Liver (tissue), 8 donors: ENCODE measurements at regions not wholly inside any gene's neighbourhood (a gene's known extent, or its start where the extent isn't known, plus 50 kb on each side); places are given as distances from the start of the nearest gene placed in this dataset.
"Not testable (repeated sequence)": the region's sequence is repeated elsewhere in the genome, so short reads cannot be mapped to it uniquely, and the experiment has no call there.

Experiments
- DNase-seq: peaks from one replicate; pipeline ENCODE4 v3.0.0-alpha.2; 2017; ENCODE audit warnings: low spot score
- H3K27ac ChIP-seq, 2 donors: one replicate each; pipeline ENCODE4 v1.7.0; 2013; ENCODE audit warnings: inconsistent platforms in 2 of 2, low read length in 2 of 2, control low read depth in 1 of 2, low read depth in 1 of 2, mild to moderate bottlenecking in 1 of 2
- H3K27me3 ChIP-seq, 4 donors: one replicate each; pipeline versions ENCODE4 v1.6.1 to v1.7.0; 2013; ENCODE audit warnings: low read length in 3 of 4, inconsistent platforms in 1 of 4, mild to moderate bottlenecking in 1 of 4, moderate library complexity in 1 of 4; ENCODE audit not compliant: control insufficient read depth in 4 of 4, insufficient read depth in 4 of 4
- H3K36me3 ChIP-seq, 4 donors: one replicate each; pipeline versions ENCODE4 v1.6.1 to v1.7.0; 2013; ENCODE audit warnings: low read length in 3 of 4, mild to moderate bottlenecking in 3 of 4, low read depth in 1 of 4, moderate library complexity in 1 of 4; ENCODE audit not compliant: control insufficient read depth in 4 of 4, insufficient read depth in 3 of 4
- H3K4me1 ChIP-seq, 4 donors: one replicate each; pipeline versions ENCODE4 v1.6.1 to v1.7.0; 2013; ENCODE audit warnings: low read length in 3 of 4, mild to moderate bottlenecking in 3 of 4, moderate library complexity in 1 of 4; ENCODE audit not compliant: control insufficient read depth in 4 of 4, insufficient read depth in 4 of 4
- H3K4me3 ChIP-seq, 3 donors: one replicate each; pipeline versions ENCODE4 v1.6.1 to v1.7.0; 2013; ENCODE audit warnings: low read length in 3 of 3, control low read depth in 1 of 3, low read depth in 1 of 3, mild to moderate bottlenecking in 1 of 3
- H3K9ac ChIP-seq, 2 donors: one replicate each; pipeline ENCODE4 v1.7.0; 2013; ENCODE audit warnings: low read length in 2 of 2, mild to moderate bottlenecking in 2 of 2, moderate library complexity in 2 of 2, control low read depth in 1 of 2, low read depth in 1 of 2
- H3K9me3 ChIP-seq, 4 donors: one replicate each; pipeline versions ENCODE4 v1.6.1 to v1.7.0; 2013; ENCODE audit warnings: low read length in 3 of 4; ENCODE audit not compliant: control insufficient read depth in 4 of 4
- ATF3 ChIP-seq: IDR thresholded peaks from 2 replicates; pipeline ENCODE4 v1.6.1; 2016; ENCODE audit warnings: antibody characterized with exemption
- CTCF ChIP-seq: fragments of 150-350 bp; IDR thresholded peaks from 2 replicates; pipeline ENCODE4 v1.5.1; 2017; ENCODE audit warnings: improper control_type of control experiment, low read depth, low read length; ENCODE audit not compliant: missing input control
- EGR1 ChIP-seq, 2 donors: IDR thresholded peaks; 2 replicates each; pipeline ENCODE4 v1.6.1; 2016 to 2018; ENCODE audit warnings: antibody characterized with exemption in 2 of 2, low read depth in 2 of 2
- FOXA1 ChIP-seq: IDR thresholded peaks from 2 replicates; pipeline ENCODE4 v1.6.1; 2016; ENCODE audit warnings: antibody characterized with exemption
- FOXA2 ChIP-seq: IDR thresholded peaks from 2 replicates; pipeline ENCODE4 v1.6.1; 2016; ENCODE audit warnings: antibody characterized with exemption
- GABPA ChIP-seq, 2 donors: IDR thresholded peaks in 1 of 2; conservative IDR thresholded peaks in 1 of 2; 2 replicates each; pipeline ENCODE4 v1.6.1; 2016; ENCODE audit warnings: antibody characterized with exemption in 2 of 2, mild to moderate bottlenecking in 1 of 2, moderate library complexity in 1 of 2
- HNF4A ChIP-seq, 2 donors: conservative IDR thresholded peaks; 2 replicates each; pipeline ENCODE4 v1.6.1; 2016; ENCODE audit warnings: antibody characterized with exemption in 2 of 2, mild to moderate bottlenecking in 2 of 2
- HNF4G ChIP-seq: IDR thresholded peaks from 2 replicates; pipeline ENCODE4 v1.6.1; 2016; ENCODE audit warnings: antibody characterized with exemption
- JUND ChIP-seq, 2 donors: IDR thresholded peaks; 2 replicates each; pipeline ENCODE4 v1.6.1; 2016; ENCODE audit warnings: antibody characterized with exemption in 2 of 2
- MAX ChIP-seq: IDR thresholded peaks from 2 replicates; pipeline ENCODE4 v1.6.1; 2016; ENCODE audit warnings: antibody characterized with exemption
- RAD21 ChIP-seq, 2 donors: IDR thresholded peaks; 2 replicates each; pipeline ENCODE4 v1.6.1; 2016; ENCODE audit warnings: antibody characterized with exemption in 2 of 2, mild to moderate bottlenecking in 2 of 2
- REST ChIP-seq: IDR thresholded peaks from 2 replicates; pipeline ENCODE4 v1.6.1; 2016; ENCODE audit warnings: antibody characterized with exemption, mild to moderate bottlenecking
- RXRA ChIP-seq, 2 donors: IDR thresholded peaks; 2 replicates each; pipeline ENCODE4 v1.6.1; 2017 to 2018; ENCODE audit warnings: antibody characterized with exemption in 2 of 2, mild to moderate bottlenecking in 1 of 2
- SP1 ChIP-seq: IDR thresholded peaks from 2 replicates; pipeline ENCODE4 v1.6.1; 2018; ENCODE audit warnings: antibody characterized with exemption, mild to moderate bottlenecking
- TAF1 ChIP-seq: conservative IDR thresholded peaks from 2 replicates; pipeline ENCODE4 v1.6.1; 2016; ENCODE audit warnings: antibody characterized with exemption, mild to moderate bottlenecking
- YY1 ChIP-seq: IDR thresholded peaks from 2 replicates; pipeline ENCODE4 v1.6.1; 2016; ENCODE audit warnings: antibody characterized with exemption, mild to moderate bottlenecking
- ZBTB33 ChIP-seq: IDR thresholded peaks from 2 replicates; pipeline ENCODE4 v1.6.1; 2016; ENCODE audit warnings: antibody characterized with exemption
- WGBS: extraction: QIAGEN DNeasy Blood & Tissue Kit; methylation state at CpG from one replicate; pipeline ENCODE4 v1.1.7; 2013; 5-methylcytosine and 5-hydroxymethylcytosine counted together
- donor health status: healthy.
- donor health status: healthy.
- donor health status: healthy.
- donor health status: healthy.
- donor health status: healthy.

- H3K27me3 ChIP-seq, H3K27ac ChIP-seq, DNase-seq, H3K9me3 ChIP-seq, H3K9ac ChIP-seq, H3K36me3 ChIP-seq, H3K4me3 ChIP-seq, H3K4me1 ChIP-seq: not testable (repeated sequence)
- WGBS, result 42% methylated on average over 2 of the region's 2 CpGs
Observed at GRCh38 chr10:63984061-63984460, 462.9 kb downstream of the REEP3 start.

GRCh38 chr10:63986536-63986935 is 465.3 kb downstream of the REEP3 start:
- H3K4me1 ChIP-seq, result no peaks in the 10 kb centered on the region

More at GRCh38 chr10:63986536-63986935, 465.3 kb downstream of the REEP3 start:
- Histone ChIP-seq H3K27me3 (no peaks in the 10 kb centered on the region), H3K4me3 (no peak overlapping the region), H3K9me3 (no peaks in the 10 kb centered on the region), H3K36me3 (no peaks in the 10 kb centered on the region), H3K27ac (no peak overlapping the region), H3K9ac (no peak overlapping the region)
- no peak for TF ChIP-seq MAX
- no peak for TF ChIP-seq ATF3
- TF ChIP-seq RAD21 (IDR thresholded peaks at IDR 0.05), result no peak
- TF ChIP-seq HNF4G, result no peak
- TF ChIP-seq EGR1 (IDR thresholded peaks at IDR 0.05; ENCODE audit: low read depth in 2 of 2), result no peak
- no peak for TF ChIP-seq SP1
- no peak for TF ChIP-seq HNF4A (conservative IDR thresholded peaks at IDR 0.05)
- no peak for TF ChIP-seq FOXA1
- TF ChIP-seq YY1, result no peak
- no peak for TF ChIP-seq JUND (IDR thresholded peaks at IDR 0.05)
- no peak for TF ChIP-seq RXRA (IDR thresholded peaks at IDR 0.05)
- TF ChIP-seq FOXA2, result no peak
- TF ChIP-seq TAF1, result no peak
- no peak for TF ChIP-seq CTCF
- TF ChIP-seq REST, result no peak
- no peak for TF ChIP-seq GABPA (IDR thresholded peaks at IDR 0.05 in 1 of 2, conservative IDR thresholded peaks at IDR 0.05 in 1 of 2)
- no peak for TF ChIP-seq ZBTB33
- 91% methylated on average over 3 of the region's 3 CpGs for WGBS
- DNase-seq, result no peak
